NCI-H146 (cell line): ENCODE measurements at regions not wholly inside any gene's neighbourhood (a gene's known extent, or its start where the extent isn't known, plus 50 kb on each side); places are given as distances from the start of the nearest gene placed in this dataset.

Experiments used
- DNase-seq: peaks from one replicate; lab custom pipeline; 2025; lab: John Stamatoyannopoulos, UW

DNA sequence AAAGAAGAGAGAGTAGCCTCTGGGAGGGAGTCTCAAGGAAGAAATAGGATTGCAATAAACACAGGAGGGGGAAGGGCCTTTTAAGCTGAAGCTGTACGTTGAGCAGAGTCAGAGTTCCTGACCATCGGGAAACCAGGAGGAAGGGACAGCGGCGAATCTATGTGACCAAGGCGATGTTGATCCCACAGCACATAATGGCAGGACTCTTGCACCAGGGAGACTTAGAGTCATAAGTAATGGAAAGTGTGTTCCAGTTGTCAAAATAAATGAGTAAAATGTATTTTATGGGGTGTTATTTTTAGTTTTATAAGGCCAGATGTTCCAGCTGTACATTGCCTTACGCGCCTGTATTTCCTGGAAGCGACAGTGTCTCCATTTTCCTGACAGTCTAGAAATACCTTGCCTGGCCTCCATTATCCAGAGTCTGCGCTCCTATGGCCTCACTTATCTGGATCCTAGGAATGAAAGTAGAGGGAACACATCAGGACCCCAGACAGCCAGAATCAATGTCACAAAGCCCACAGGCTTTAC, 152.8 kb upstream of the COPS8 start:
- DNase-seq, result no peak

DNA sequence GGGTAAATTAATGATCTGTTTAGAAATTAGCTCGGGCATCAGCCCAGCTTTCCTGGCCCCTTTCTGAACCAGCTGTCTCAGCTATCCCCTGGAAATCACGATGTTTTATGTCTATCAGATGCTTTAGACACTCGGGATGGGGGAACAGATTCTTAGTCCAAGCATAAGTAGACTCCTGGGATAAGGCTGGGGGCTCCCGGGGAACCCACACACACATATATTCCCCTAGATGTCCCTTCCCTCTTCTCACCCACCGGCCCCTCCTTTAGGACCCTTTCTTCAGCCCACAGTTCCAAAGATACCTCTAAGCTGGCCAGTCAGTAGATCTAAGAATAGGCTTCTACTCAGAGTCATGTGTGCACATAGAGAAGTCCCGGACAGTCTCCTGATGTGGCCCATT, 151.5 kb upstream of the COPS8 start:
- no peak for DNase-seq

DNA sequence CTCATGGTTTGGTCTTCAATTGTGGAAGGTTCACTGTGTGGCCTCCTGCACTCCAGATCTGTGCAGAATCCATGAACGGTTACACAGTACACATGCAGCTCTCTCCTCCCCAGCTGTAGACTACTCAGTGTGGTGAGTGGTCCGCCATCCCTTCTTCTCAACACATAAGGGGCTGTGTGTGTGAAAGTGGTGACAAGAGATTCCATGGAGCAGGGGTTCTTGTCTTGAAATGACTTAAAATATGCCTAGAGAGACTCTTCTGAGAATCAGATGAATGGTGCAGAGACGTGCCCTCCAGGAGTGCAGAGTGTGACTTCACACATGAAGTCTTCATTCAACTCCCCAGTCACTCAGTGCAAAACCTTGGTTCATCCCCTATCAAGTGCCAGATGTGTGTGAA, 151.0 kb upstream of the COPS8 start:
- no peak for DNase-seq

DNA sequence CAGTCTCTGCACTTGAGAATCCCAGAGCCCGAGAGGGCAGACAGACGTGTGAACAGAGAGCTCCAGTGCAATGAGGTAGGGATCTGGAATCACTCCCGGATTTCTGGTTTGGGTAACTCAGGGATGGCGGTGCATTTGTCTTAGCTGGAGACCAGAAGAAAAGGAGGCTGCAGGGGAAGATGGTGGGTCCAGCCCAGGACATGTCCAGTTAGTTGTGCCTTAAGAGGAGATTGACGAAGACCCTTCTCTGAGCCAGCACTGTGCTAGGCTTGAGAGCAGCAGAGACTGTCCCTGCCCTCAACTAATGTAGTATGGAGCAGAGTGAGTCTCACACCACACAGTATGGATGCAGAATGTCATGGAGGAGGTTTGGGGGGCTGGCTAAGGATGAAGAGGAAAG, 150.6 kb upstream of the COPS8 start:
- no peak for DNase-seq

DNA sequence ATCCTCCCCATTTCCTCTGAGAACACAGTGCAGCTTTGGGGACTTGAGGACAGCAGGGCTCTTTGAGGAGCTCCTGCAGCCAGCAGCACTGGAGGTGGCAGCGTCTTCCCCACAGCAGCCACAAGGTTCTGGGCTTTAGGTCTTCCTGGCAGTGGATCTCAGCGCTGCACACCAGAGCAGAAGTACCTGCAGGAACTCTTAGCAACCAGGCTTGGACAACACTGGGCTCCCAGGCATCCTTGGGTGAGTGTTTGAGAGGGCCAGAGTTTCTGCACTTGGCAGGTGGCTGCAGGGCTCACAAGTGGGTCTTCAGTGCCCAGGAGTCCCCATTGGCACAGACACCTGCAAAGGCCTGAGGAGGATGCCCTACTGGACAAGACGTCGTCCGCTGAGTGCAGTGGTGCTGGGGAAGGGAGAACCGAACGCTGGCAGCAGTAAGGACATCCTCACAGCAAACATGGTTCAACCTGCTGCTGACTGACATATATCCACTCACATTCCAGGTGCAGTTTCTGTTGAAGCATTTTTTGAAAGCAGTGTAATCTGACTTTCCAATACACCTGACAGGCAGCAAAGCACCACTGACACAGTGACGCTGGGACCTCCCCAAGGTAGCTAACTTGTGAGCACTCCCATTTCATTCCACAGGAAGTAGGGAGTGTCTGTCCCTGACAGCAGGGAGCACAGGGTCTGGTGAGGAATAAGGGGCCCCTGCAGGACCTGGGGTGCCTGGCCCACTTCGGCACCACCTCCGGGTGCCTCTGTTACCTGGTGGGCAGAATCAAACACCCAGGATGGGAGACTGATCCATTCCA, 149.9 kb upstream of the COPS8 start:
- no peak for DNase-seq

DNA sequence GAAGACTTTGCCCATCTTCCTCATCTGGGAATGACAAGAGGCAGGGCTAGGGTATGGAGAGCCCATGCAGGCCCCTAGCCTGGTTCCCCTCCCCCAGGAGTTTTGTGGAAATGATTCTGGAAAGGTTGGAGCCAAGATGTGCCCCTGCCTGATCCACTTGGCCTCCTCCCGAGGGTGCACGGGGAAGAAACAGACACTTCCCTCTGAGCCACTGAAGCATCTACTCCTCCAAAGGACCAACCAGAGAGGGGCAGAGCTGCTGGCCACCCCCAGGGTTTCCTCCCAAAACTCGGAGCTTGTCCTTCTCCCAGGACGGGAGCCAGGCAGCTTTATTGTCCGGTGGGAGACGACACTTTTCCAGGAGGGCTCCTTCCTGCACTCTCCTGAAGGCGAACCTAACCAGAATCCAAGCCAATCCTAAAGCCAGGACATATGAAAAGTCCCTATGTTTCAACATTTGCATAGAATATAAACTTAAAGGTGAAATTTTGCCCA, 149.2 kb upstream of the COPS8 start:
- DNase-seq, result no peak

DNA sequence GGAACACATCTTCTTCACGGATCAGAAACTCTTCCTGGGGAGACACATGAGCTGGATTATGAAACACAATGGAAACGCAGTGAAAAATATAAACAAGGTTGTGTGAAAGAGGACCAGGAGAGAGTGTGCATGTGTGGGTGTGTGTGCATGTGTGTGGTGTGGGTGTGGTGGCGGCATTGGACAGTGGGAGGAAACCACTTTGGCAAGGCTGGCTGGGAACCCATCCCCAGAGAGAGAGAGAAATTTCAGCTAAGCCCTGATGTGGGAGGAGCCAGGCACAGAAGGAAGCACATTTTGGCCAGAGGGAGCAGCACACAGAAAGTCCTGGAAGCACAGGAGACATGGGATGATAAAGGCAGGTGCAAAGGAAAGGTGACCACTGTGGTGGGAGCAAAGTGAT, 147.6 kb upstream of the COPS8 start:
- no peak for DNase-seq

DNA sequence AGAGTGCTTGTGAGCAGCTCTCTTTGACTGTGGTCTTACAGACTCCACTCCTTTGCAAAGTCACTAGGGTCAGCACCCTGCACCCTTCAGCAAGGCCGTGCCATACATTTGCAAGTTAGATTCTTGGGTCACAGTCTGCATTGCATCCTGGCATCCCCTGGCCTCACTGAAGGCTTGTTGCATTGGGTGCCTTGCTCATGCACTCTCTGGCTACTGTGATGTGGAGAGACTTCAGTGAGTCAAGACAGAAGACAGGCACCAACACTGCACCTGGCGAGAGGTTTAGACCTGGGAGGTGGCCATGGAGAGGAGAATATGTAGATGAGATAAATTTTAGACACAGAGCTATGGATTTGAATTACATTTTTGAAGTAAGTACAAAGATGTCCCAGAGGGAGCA, 146.4 kb upstream of the COPS8 start:
- no peak for DNase-seq

DNA sequence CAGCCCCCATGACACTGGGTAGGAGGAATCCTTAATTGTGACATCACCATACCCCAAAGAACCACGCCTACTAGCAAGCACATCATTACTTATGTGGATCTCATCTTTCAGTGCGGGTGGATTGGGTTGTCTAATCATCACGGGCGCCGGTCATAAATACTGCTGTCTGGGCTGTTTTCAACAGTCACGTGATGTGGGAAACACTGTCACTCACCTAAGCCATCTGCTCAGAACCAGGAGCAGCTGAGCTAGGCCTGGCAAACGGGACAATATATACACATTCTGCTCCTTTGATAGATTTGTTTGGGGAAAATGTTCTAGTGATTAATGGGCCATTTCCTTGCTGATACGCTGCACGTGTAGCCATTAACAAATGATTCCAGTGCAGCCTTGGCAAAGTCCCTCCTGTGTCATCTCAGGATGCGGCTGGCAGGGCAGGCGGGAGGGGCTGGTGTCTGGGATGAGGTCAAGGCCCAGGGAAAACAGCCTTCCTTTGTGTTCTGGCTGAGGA, 145.9 kb upstream of the COPS8 start:
- DNase-seq, result no peak

DNA sequence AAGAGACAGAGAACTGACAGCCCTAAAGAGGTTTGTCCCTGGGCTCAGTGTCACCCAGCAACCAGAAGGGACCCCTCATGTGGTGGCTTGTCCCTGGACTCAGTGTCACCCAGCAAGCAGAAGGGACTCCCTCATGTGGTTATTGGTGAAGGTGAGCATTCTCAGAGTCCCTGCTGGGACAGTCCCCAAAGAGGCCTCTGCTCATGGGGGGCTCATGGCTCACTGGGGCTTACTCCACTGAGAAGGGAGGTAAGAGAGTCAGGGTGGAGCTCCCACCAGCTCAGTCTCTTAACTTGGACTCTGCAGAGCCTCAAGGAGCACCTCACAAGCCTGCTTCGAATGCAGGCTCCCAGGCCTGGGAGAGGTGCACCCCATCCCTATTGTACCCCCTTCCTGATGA, 145.2 kb upstream of the COPS8 start:
- no peak for DNase-seq

DNA sequence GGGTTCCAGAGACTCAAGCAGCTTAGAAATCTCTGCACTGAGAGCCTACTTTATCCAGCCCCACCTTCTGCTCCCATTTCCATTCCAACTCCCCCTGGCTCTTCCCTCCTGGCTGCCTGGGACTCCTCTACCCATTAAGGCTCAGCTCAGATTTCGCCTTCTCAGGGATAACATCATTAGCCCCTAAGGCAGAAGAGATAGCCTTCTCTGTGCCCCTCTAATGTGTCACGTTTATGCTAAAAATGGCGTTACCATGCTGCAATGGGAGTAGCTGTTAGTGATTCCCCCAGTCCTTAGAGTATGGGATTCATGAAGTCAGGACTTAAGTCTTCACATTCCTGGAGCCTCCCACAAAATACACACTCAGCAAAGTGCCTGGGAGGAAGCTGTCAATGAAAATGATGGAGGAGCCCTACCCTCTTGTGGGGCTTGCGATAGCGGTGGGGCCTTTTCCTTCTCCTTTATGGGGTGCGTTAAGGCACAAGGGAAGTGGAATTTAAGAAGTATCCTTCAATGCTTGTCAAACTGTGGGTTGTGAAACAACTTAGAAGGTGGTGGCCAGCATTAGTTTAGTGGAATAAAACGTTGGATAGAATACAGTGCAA, 144.7 kb upstream of the COPS8 start:
- no peak for DNase-seq

DNA sequence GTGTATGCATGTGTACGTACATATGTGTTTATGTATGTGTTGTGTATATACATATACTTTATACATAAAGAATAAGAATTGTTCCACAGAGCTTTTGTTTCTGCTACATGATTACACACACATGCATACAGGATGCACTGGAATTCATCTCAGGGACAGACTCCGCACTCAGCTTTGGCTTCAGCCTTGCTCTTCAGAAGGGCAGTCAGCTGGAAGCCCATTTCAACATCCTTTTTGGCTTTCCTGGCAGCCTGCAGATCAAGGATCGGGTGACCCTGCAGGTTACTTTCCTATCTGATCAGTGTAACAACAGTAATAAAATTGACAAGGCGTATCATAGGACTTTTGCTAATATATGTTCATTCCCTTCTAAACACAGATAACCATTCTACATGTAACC, 144.1 kb upstream of the COPS8 start:
- DNase-seq, result no peak

DNA sequence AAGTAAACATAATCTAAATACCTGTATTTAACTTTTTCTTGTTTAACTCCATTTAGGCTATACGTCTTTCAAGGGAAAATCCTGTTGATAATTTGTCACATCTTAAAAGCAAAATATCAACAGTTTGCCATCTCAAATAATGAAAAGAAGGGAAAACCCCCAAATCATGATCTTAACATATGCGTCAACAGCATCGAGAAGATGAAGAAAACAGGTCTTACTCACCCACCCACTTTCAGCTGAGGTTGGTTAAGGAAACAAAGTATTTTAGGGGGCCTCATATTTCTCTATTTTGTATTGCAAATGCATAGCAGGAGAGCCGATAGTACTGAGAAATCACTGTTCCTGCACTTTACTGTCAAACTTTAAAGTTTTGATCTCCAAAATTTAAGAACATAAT, 143.1 kb upstream of the COPS8 start:
- no peak for DNase-seq

DNA sequence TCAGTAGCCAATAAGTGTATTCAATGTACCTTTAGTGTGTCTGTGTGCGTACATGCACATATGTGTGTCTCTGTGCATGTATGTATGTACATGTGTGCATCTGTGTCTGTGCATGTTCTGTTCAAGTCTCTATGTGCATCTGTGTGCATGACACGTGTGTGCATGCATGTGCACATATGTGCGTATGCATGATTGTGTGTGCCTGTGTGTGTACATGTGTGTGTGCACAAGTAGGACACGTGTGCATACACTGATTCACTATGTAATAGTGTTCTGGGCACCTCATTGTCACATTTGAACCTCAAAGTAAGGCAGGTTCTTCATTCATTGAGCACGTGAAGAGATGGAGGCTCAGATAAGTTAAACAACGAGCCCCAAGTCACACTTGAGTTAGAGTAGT, 142.6 kb upstream of the COPS8 start:
- no peak for DNase-seq

DNA sequence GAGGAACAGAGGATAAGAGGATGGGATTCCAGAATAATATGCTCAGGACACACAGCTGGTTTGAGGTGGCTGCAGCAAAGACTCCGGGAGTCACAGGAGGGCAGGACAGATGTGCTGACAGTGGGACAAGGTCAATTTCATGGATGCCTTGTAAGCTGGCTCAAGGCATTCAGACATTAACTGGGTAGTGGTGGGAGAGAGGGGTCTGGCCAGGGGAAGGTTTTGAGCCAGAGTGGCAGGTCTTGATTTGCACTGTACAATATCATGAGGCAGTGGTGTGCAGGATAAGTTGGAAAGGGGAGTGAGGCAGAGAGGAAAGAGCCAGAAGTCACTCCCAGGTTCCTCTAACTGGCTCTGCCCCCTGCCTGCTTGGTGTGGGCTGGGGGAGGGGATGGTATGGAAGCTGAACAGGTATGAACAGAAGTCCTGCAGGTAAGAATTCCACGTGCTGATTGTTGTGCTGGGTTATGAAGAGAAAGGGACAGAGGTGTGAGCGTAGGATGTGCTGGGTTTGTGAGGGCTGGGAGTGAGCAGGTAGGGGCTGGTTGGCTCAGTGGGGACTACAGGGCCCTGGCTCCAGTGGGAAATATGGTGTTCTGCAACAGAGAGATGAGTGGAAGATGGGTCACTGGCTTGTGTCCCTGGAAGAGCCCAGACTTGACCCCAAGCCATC, 141.7 kb upstream of the COPS8 start:
- no peak for DNase-seq

DNA sequence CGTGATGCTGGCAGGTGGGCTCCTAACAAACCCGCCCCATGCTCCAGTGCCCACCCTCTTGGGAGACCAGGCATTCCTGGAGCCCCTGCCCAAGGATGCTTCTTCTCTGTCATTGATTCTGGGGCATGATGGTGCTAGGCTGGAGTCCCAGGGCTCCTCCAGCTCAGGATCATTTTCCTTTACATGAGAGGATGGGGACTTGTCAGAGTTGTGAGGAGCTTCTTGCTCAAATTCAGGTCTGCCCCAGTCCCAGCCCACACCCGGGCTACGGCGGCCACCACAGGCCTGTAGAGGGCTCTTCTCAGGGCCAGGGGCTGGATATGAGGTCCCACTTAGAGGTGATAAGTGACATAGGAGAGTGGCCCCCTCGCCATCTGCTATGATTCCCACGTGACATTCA, 141.1 kb upstream of the COPS8 start:
- DNase-seq, result no peak

DNA sequence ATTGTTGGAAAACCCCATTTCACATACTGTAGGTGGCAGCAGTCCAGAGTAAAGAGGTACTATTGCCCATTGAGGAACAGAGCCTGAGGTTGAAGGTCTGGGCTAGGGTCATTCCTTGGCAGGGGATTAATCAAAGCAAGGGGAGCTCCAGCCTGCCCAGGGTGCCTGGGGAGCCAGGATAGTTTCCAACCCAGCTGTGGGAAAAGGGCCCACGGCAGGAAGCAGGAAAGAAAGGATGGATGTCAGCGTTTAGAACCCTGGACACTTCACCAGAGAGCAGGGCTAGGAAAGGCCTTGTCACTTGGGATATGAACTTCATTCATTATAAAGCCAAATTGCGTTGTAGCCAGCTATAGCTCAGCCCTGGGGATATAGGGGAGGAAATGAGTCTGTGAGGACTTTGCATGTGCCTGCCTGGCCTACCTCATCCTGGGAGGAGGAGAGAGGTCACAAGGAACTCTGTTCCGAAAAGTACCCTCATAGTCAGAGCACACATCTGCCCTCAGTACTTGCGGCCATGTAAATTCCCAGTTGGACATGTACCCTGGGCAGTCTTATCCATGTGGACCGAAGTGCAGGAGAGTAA, 140.2 kb upstream of the COPS8 start:
- no peak for DNase-seq

DNA sequence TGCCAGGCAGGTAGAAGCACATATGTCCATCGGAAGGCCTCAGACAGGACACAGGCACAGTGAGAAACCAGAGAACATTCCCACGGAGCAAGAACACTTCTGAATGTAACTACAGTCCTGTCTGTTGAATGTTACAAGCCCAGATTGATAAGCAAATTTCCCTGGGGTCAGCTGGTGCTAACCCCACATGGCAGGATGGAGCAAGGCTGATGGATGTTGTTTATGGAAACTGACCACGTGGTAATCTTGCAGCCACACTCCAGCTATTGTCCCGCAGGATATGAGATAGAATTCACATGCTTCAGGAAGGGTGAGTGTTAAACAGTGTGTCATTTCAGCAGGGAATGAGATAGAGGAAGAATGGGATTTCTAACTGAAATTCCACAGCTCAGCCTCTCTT, 138.8 kb upstream of the COPS8 start:
- DNase-seq, result no peak

DNA sequence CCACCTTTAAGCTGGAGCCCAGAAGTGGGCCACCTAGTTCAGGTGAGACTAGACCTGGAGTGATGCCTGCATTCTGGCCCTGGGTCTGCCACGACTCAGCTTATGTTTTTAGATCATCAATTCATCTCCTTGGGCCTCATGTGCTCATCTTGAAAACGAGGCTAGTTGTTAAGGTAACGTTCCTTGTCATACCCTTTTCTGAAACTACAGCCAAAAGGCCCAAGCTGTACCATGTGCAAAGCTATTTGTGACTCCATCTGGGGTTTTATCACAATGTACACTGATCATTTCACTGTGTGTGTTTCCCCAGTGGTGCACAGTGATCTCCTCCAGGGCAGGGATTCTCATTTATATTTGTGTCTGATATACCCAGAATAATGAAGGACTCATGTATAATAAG, 138.4 kb upstream of the COPS8 start:
- DNase-seq, result no peak

DNA sequence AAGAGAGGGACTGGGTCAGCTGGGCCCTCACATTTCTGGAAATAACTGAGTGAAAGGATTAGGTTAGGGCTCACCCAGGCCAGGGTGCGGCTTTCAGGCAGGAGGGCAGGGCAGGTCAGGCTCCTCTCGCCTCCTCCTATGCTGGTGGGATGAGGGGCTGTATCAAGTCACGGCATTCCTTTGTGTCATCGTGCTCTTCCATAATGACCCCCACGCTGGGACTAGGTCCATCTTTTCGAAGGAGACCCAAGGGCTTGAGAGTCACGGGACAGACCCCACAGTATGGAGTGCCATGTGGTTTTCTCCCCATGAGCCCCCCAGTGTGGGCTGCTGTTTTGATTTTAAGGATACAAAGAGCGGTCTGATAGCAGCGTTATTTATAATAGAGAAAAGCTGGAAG, 137.8 kb upstream of the COPS8 start:
- no peak for DNase-seq

DNA sequence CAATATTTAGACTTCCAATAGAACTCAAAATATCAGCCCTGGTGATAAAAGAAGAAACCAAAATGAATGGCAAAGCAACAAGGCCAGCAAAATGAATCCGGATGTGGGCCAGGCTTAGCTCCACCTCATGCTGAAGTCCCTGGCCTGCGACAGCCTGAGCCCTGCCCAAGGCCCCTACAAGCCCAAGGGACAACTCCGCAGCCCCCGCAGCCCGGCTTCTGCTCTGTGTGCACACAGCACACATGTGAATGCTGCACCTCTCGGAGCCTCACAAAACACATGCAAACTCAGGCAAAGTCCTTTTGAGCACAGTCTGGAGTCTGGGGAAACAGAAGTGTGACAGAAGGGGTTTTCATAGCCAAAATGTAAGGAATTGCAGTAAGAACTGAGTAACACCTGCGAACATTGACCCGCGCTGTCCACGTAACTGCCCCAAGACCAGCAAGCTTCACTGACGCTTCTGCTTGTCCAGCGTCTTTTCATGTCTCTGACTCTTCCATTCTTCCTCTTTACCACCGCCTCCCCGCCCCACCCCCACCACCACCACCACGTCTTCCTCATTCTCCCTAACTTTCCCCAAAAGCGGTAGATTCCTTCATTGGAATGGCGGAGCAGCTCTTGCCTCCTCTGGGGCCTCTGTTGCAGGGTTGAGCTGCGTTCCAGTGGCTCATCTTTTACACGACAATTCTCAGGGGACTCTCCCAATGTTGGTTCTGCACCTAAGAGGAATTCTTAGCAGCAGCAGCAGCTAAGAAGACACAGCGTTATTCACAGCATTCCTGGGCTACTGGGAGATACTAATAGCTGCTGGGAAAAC, 136.4 kb upstream of the COPS8 start:
- DNase-seq, result no peak
